HG03097 (cell line): ENCODE measurements at regions not wholly inside any gene's neighbourhood (a gene's known extent, or its start where the extent isn't known, plus 50 kb on each side); places are given as distances from the start of the nearest gene placed in this dataset.
"Not testable (repeated sequence)": the region's sequence is repeated elsewhere in the genome, so short reads cannot be mapped to it uniquely, and the experiment has no call there.

Source experiments
- ATAC-seq: cut with Tn5 transposase; IDR thresholded peaks from one replicate; pipeline ENCODE4 v1.9.1; 2021; ENCODE audit not compliant: unreplicated experiment, low FRiP score

GRCh38 chr22:19599626-19600243 is 75.5 kb upstream of the CLDN5 start:
- ATAC-seq: no peak

- ATAC-seq: not testable (repeated sequence)
Observed at GRCh38 chr22:19603346-19603745, 79.1 kb upstream of the CLDN5 start.

- no peak for ATAC-seq
Observed at GRCh38 chr22:19603767-19604166, 79.6 kb upstream of the CLDN5 start.

GRCh38 chr22:19604711-19605268 is 80.6 kb upstream of the CLDN5 start:
- ATAC-seq: no peak

GRCh38 chr22:19605508-19606331 is 81.5 kb upstream of the CLDN5 start:
- no peak for ATAC-seq

GRCh38 chr22:19606332-19607191 is 82.4 kb upstream of the CLDN5 start:
- ATAC-seq: no peak

- no peak for ATAC-seq
Observed at GRCh38 chr22:19607192-19608002, 83.2 kb upstream of the CLDN5 start.

GRCh38 chr22:19608003-19608690 is 83.9 kb upstream of the CLDN5 start:
- ATAC-seq: no peak

GRCh38 chr22:19609753-19610152 is 85.5 kb upstream of the CLDN5 start:
- ATAC-seq: not testable (repeated sequence)

GRCh38 chr22:19610518-19611253 is 86.5 kb upstream of the CLDN5 start:
- ATAC-seq: no peak

GRCh38 chr22:19611590-19611989 is 87.4 kb upstream of the CLDN5 start:
- ATAC-seq: no peak

- ATAC-seq: no peak
Observed at GRCh38 chr22:19612866-19613572, 88.8 kb upstream of the CLDN5 start.

GRCh38 chr22:19614536-19614863 is 90.3 kb upstream of the CLDN5 start:
- no peak for ATAC-seq

GRCh38 chr22:19615001-19615461 is 90.8 kb upstream of the CLDN5 start:
- no peak for ATAC-seq

GRCh38 chr22:19615867-19616581 is 91.8 kb upstream of the CLDN5 start:
- ATAC-seq: no peak

GRCh38 chr22:19619144-19620009 is 94.9 kb upstream of the SEPTIN5 start:
- ATAC-seq: peak; percentile 61
